ENCODE measurements at regions not wholly inside any gene's neighbourhood (a gene's known extent, or its start where the extent isn't known, plus 50 kb on each side); places are given as distances from the start of the nearest gene placed in this dataset.

DNA sequence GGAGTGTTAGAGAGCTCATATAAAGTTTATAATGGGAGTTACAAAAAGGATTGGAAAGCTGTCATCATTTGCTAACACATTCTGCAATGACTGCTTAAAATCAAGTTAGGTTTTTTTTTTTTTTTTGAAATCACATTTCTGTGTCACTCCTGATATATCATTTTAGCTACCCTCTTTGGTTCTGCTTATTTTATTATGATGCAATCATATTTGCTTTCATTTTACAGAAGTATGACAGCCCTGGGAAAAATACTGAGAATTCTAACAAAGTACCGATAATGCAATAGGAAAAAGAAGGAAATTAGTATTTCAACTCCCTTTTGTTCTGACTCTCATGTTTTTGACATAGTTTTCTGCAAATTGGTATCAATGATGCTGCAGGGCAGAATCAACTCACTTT lies 71.6 kb upstream of the MDGA2 start:
- TF ChIP-seq CTCF (IDR thresholded peaks at IDR 0.05), result no peak
- intact Hi-C loops (cut with DNase I), result no loop called here
- Histone ChIP-seq H3K27me3 (no peaks in the 10 kb centered on the region), H3K27ac (no peak overlapping the region), H3K4me1 (no peaks in the 10 kb centered on the region), H3K9me3 (peaks cover 0 to 1% of the 10 kb centered on the region in 2 donors), H3K4me3 (no peak overlapping the region), H3K36me3 (no peaks in the 10 kb centered on the region)
- no peak for DNase-seq
- no peak for ATAC-seq

DNA sequence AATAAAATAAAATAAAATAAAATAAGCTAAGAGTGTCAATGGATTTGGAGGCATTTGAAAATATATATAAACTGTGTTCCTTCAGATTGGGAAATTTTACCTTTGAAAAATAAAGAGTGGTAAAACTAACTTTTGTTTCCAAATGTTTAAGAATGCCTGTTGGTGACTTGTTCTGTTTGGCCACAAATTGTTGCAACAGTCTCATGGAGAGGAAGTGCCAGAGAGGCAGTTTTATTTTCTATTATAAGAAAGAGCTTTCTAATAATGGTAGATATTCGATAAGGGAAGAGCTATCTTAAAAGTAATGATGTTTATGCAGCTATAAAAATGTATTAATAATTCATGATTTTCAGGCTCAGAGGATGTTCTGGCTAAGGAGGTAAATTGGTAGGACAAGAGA lies 68.8 kb upstream of the MDGA2 start:
- intact Hi-C loops (cut with DNase I), result no loop called here
- Histone ChIP-seq H3K27ac (no peak overlapping the region), H3K9me3 (no peaks in the 10 kb centered on the region), H3K27me3 (no peaks in the 10 kb centered on the region), H3K36me3 (no peaks in the 10 kb centered on the region), H3K4me3 (no peak overlapping the region), H3K4me1 (no peaks in the 10 kb centered on the region)
- no peak for DNase-seq
- TF ChIP-seq CTCF (IDR thresholded peaks at IDR 0.05), result no peak
- ATAC-seq, result no peak

DNA sequence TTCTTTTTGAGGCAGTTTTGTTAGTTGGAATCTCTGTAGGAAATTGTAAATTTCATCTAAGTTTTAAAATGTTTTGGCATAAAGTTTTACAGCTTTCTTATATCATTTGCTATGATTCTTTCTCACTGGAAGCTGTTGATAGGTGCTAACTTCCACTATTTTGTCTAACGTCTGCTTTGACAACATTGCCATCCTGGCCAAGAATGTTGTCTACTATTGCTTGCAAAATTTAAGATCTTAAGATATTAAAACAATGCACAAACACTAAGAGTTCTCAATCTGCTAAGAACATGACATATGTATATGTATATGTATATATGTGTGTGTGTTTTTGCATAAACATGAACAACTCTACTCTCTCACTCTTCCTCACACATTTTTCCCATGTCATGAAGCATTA lies 64.1 kb upstream of the MDGA2 start:
- H3K4me1 ChIP-seq, result no peaks in the 10 kb centered on the region
- no peaks in the 10 kb centered on the region for H3K27me3 ChIP-seq
- H3K27ac ChIP-seq, result no peak overlapping the region
- DNase-seq, result no peak
- H3K4me3 ChIP-seq, result no peak overlapping the region
- no peaks in the 10 kb centered on the region for H3K36me3 ChIP-seq
- no peaks in the 10 kb centered on the region for H3K9me3 ChIP-seq
- no peak for TF ChIP-seq CTCF (IDR thresholded peaks at IDR 0.05)
- ATAC-seq, result no peak
- intact Hi-C loops (cut with DNase I), result no loop called here

DNA sequence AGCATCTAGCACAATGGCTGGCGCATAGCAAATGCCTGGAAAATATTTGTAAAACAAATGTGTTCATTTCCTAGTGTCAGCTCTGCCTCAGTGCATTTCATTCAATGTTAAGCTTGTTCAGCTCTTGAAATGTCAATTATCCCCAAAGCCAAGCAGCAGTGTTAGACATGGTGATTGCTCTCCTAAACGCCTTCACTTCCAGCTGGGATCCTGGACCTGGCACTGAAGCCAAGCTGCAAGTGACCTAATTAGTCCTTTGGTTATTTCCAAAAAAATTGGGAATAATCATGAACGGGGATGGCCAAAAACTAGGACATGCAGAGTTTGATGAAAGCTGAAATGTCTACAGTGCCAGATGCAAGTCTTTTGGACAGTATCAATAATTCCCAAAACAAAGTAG lies 54.9 kb upstream of the MDGA2 start:
- Histone ChIP-seq H3K4me3 (no peak overlapping the region), H3K9me3 (no peaks in the 10 kb centered on the region), H3K27me3 (no peaks in the 10 kb centered on the region), H3K36me3 (no peaks in the 10 kb centered on the region), H3K4me1 (no peaks in the 10 kb centered on the region), H3K27ac (no peak overlapping the region)
- intact Hi-C loops (cut with DNase I), result no loop called here
- no peak for TF ChIP-seq CTCF (IDR thresholded peaks at IDR 0.05)
- ATAC-seq (no peak), DNase-seq (no peak)

Small RNA genes lying in the stretch of these regions (microRNA-seq; reads per million reads assigned to microRNA genes)
- 0 reads per million in 2 donors for gene MIR548Y

Measured in left lung (tissue), 4 donors.